ENCODE measurements at regions not wholly inside any gene's neighbourhood (a gene's known extent, or its start where the extent isn't known, plus 50 kb on each side); places are given as distances from the start of the nearest gene placed in this dataset.

- Histone ChIP-seq H3K9ac (ENCODE audit: extremely low read depth, low read length, poor library complexity, severe bottlenecking) (no peak overlapping the region), H3K27me3 (ENCODE audit: control insufficient read depth, insufficient read depth, low read length, poor library complexity, severe bottlenecking) (no peaks in the 10 kb centered on the region), H3K4me1 (ENCODE audit: control insufficient read depth, insufficient read depth, low read length) (no peaks in the 10 kb centered on the region), H3K9me3 (ENCODE audit: control insufficient read depth, low read length) (no peaks in the 10 kb centered on the region), H3K36me3 (ENCODE audit: control insufficient read depth, insufficient read depth, low read length) (no peaks in the 10 kb centered on the region), H3K4me3 (ENCODE audit: low read length) (no peak overlapping the region), H3K27ac (ENCODE audit: low read depth, low read length) (no peak overlapping the region)
- no peak for DNase-seq
- Mint-ChIP-seq H3K27ac (no peak overlapping the region), H3K4me1 (peaks cover 22% of the 10 kb centered on the region), H3K9me3 (no peaks in the 10 kb centered on the region), H3K4me3 (no peak overlapping the region), H3K36me3 (ENCODE audit: low read depth) (no peaks in the 10 kb centered on the region), H3K27me3 (ENCODE audit: insufficient read depth) (no peaks in the 10 kb centered on the region)
- WGBS, 2 experiments (ENCODE audit: insufficient coverage in 1 of 2, insufficient read length in 1 of 2) = 77% methylated on average over 1 of the region's 1 CpG; no CpG with 5 or more reads in 1 of the 2 experiments
- TF ChIP-seq, protein P1, sequence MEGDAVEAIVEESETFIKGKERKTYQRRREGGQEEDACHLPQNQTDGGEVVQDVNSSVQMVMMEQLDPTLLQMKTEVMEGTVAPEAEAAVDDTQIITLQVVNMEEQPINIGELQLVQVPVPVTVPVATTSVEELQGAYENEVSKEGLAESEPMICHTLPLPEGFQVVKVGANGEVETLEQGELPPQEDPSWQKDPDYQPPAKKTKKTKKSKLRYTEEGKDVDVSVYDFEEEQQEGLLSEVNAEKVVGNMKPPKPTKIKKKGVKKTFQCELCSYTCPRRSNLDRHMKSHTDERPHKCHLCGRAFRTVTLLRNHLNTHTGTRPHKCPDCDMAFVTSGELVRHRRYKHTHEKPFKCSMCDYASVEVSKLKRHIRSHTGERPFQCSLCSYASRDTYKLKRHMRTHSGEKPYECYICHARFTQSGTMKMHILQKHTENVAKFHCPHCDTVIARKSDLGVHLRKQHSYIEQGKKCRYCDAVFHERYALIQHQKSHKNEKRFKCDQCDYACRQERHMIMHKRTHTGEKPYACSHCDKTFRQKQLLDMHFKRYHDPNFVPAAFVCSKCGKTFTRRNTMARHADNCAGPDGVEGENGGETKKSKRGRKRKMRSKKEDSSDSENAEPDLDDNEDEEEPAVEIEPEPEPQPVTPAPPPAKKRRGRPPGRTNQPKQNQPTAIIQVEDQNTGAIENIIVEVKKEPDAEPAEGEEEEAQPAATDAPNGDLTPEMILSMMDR (conservative IDR thresholded peaks at IDR 0.05) = no peak
Observed at GRCh38 chr5:107310181-107310580, 360.6 kb downstream of the EFNA5 start.

DNA sequence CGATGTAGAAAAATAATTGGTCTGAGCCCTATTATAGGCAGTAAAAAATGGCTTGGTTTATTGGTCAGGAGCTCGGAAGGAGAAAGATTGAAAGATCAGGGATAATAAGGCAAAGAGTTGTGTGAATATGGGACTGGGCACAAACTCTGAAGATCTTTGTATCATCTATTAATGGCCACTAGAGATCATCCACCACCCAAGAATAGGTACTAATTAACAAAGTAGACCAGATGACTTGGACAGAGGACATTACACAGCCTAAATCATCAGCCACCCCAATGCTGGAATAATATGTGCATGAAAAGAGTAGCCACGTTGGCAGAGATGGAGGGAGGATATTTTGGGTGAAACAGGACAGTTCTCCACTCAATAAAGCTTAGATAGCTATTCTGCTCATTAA is 364.1 kb downstream of the EFNA5 start:
- Histone ChIP-seq H3K36me3 (ENCODE audit: control insufficient read depth, insufficient read depth, low read length) (no peaks in the 10 kb centered on the region), H3K9me3 (ENCODE audit: control insufficient read depth, low read length) (no peaks in the 10 kb centered on the region), H3K9ac (ENCODE audit: extremely low read depth, low read length, poor library complexity, severe bottlenecking) (no peak overlapping the region), H3K27ac (ENCODE audit: low read depth, low read length) (no peak overlapping the region), H3K27me3 (ENCODE audit: control insufficient read depth, insufficient read depth, low read length, poor library complexity, severe bottlenecking) (no peaks in the 10 kb centered on the region), H3K4me1 (ENCODE audit: control insufficient read depth, insufficient read depth, low read length) (no peaks in the 10 kb centered on the region), H3K4me3 (ENCODE audit: low read length) (no peak overlapping the region)
- Mint-ChIP-seq H3K36me3 (ENCODE audit: low read depth) (no peaks in the 10 kb centered on the region), H3K27ac (no peak overlapping the region), H3K4me1 (peaks cover 10% of the 10 kb centered on the region), H3K27me3 (ENCODE audit: insufficient read depth) (no peaks in the 10 kb centered on the region), H3K9me3 (no peaks in the 10 kb centered on the region), H3K4me3 (no peak overlapping the region)
- WGBS, 2 experiments (ENCODE audit: insufficient coverage in 1 of 2, insufficient read length in 1 of 2) = 84 to 100% methylated on average over 1 to 3 of the region's 3 CpGs
- DNase-seq = no peak
- TF ChIP-seq, protein P1 (conservative IDR thresholded peaks at IDR 0.05) = no peak

DNA sequence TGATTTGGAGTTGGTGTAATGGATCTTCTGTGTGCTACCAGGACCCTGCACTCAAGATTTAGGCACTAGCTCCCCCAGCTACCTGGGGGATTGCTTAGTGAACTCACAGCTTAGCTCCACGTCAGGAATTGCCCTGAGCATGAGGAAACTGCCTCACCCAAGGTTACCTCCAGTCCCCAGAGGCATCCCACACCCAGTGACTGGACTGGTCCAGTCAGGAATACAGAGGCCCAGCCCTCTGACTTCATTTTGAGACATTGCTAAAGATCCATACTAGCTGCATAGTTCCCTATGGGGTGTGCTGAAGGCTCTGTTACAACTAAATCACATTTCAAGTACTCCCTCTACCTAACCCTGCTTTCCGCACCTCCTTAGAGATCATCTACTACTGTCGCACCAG is 364.7 kb downstream of the EFNA5 start:
- 93 to 96% methylated on average over 2 to 3 of the region's 3 CpGs for WGBS, 2 experiments (ENCODE audit: insufficient coverage in 1 of 2, insufficient read length in 1 of 2)
- no peaks in the 10 kb centered on the region for H3K27me3 ChIP-seq (ENCODE audit: control insufficient read depth, insufficient read depth, low read length, poor library complexity, severe bottlenecking)
- no peaks in the 10 kb centered on the region for H3K9me3 ChIP-seq (ENCODE audit: control insufficient read depth, low read length)
- no peaks in the 10 kb centered on the region for H3K4me1 ChIP-seq (ENCODE audit: control insufficient read depth, insufficient read depth, low read length)
- Mint-ChIP-seq H3K9me3 (no peaks in the 10 kb centered on the region), H3K4me1 (peaks cover 14% of the 10 kb centered on the region), H3K36me3 (ENCODE audit: low read depth) (no peaks in the 10 kb centered on the region), H3K27ac (no peak overlapping the region), H3K4me3 (no peak overlapping the region), H3K27me3 (ENCODE audit: insufficient read depth) (no peaks in the 10 kb centered on the region)
- no peak overlapping the region for H3K27ac ChIP-seq (ENCODE audit: low read depth, low read length)
- H3K36me3 ChIP-seq (ENCODE audit: control insufficient read depth, insufficient read depth, low read length) = no peaks in the 10 kb centered on the region
- H3K9ac ChIP-seq (ENCODE audit: extremely low read depth, low read length, poor library complexity, severe bottlenecking) = no peak overlapping the region
- DNase-seq = no peak
- TF ChIP-seq, protein P1 (conservative IDR thresholded peaks at IDR 0.05) = no peak
- no peak overlapping the region for H3K4me3 ChIP-seq (ENCODE audit: low read length)

All from endodermal cell (in vitro differentiated cells).